GM21367 (cell line): ENCODE measurements at regions not wholly inside any gene's neighbourhood (a gene's known extent, or its start where the extent isn't known, plus 50 kb on each side); places are given as distances from the start of the nearest gene placed in this dataset.

Experiments used
- ATAC-seq: cut with Tn5 transposase; IDR thresholded peaks from one replicate; pipeline ENCODE4 v1.9.1; 2021; ENCODE audit not compliant: unreplicated experiment

DNA sequence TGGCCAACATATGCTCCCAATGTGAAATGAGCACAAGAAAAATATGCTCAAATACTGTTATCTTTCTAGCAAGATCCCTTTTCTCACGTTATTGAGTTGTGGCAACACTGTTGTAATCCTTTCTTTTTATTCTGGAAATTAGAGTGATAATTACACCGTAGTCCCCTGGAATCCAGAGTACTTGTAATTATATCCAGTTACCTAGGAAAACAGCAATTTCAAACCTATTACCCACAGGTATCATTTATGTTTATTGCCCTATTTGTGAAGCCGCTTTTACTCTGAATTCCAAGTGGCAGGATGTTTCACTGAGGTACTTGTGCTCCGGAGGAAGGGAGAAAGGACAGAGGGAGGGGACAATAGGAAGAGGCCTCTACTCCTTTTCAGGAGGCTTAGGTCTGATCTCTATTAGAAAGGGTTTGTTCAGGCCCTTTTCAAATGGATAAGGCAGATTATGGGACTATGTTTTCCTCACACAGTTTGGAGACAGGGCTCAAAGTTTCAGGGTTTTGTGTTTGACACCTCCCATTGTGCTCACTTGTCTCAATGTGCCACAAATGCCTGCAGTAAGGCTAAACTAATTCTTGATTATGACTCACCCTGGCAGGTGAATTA is 646.6 kb downstream of the TUSC7 start:
- no peak for ATAC-seq

DNA sequence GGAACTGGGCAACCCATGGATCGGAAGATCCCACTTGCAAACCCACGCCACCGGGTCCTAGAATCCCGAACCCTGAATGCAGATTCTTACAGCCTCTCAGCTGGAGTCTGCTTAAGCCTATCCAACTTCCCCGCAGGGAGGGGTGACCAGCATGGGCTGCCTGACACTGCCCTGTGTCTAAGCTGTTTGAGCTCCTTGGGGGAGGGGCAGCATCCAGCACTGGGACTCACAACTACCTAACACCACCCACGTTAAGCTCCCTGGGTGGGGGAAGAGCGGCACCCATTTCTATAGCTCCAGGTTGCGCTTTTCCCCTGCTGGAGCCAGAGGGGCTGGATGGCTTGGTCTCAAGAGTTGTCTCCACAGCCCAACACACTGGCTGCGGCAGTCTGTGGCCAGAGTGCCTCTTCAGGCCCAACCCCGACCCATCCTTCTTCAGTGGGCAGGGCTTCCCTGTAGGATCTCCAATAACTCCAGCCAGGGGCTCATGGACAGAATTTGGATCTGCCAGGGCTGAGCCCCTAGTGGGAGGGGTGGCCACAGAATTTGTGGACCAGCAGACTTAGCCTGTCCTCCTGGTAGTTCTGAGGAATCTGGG is 649.2 kb downstream of the TUSC7 start:
- no peak for ATAC-seq

DNA sequence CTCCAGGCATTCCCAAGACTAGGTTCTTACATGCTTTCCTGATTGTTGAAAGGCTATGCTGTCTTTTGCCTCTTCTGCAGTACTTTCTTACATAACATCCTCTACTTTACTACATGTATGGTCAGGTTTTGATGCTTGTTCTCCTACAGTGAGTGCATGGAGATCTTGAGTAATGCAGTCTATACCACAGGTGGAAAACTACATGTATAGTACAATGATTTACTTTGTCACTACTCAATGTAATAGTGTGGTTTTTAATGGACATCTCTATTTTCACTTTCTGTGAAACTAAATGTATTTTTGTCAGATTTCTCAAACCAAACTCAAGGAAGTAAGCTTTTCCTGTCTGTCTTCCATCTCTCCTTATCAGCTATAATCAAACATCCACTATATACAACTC is 657.0 kb downstream of the TUSC7 start:
- ATAC-seq = no peak

DNA sequence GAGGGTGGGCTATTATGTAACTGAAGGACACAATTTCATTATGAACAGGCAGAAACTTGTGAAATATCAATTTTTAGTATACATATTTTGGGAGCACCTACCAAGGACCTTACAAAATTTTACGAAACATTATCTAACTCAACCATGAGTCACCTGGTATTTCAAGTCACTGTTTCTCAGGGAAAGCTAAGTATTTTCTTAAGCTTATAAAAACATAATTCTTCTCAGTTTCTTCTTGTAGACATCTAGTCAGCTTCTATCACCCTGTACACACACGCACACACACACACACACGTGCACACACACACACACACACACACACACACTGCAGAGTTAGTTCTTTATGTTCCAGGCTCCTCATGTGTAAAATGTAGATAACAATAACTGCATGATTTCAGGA is 658.3 kb downstream of the TUSC7 start:
- ATAC-seq = no peak

DNA sequence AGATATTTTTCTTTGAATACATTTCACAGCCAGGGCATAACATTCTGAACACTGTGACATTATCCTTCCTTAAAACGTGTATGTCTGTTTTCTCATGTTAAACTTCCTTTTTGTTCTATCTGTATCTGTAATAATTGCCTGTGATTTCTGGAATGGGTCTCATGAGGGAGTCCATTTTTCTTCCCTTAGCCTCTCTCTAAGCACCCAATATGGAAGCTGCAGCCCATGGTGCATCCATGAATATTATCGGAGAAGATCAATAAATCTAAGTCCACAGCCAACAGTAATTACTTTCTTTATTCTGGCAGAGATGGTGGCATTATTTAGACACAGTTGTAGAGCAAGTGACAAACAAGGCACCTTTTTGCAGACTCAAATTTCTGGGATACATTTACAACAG is 671.1 kb downstream of the TUSC7 start:
- ATAC-seq = no peak

DNA sequence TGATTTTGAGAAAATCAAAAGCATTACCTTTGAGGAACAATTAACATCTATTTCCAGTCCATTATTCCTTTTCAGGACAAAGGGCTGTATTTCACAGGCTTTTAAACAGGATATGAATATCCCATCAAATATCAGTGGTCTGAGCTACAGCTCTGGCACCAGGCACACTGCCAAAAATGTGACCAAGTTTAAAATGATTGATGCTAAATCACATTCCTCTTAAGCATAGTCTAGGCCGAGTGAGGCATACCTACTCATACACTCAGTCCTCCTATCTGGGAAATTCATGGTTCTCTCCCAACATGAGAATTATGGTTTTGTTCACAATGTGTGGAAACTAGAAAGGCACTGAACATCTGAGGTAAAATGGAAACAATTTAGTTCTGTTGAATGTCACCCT is 683.5 kb downstream of the TUSC7 start:
- ATAC-seq = no peak

DNA sequence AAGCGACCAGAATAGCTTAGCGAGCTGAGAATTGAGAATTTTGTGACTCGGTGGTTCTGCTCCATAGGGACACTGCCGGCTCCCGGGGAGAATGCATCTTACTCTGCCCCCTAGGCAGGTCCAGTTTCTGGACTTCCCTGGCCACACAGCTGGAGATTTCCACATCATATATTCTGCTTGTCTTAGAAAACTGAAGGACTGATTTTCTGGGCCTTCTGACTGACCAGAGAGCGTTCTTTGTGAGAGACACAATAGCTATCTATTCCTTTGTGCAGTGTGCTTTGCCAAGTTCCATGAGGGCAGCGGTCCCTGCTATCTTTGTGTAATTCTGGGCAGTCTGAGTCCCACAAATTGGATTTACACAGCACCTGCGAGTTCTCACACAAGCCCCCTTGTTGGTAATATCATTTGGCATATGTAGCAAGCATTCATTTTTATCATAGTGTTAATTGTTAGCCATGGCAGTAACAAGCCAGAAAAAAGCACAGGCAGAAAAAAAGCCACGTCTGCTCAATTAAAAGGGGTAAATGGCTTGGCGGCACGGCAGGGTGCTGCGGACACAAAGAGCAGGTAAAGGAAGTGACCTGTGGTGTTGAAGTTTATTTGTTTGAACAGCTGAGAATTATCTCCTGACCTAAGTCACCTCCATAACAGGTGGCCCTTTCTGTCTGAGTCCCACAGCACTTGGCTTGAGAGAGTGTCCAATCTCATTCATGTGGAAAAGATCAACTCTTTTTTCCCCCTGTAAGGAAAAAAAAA is 688.7 kb downstream of the TUSC7 start:
- ATAC-seq = no peak

DNA sequence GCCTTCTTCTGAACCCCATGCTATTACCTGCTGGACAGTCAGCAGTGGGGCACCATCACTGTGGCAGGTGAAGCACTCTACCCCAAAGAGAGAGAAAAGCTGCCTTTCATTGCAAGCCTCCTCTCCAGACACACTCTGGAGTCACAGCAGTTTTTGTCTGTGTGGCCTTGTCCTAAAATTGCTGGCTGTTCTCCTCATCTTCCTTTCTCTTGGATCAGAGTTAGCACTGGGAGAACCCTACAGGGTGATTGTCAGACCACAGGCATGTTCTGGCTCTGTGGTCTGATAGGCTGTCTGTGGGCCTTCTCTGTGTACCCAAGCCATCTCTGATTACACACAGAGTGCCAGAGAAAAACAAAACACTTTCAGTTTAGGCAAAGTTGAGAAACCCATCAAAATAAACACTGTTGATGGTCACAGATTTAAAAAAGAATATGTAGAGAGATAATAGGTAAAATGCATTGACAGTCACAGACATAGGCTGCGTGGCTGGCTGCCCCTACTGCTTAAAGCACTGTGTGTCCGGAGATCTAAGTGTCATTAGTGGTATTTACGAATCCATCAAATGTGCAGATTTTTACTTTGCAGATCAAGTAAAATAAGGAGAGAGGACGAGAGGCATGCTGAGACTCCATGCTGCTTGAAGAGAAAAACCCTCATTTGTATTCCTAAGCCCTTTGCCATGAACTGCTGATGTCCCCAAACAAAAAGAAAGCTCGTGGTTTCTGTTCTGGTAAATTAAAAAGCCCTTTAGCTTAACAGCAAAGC is 689.9 kb downstream of the TUSC7 start:
- no peak for ATAC-seq

DNA sequence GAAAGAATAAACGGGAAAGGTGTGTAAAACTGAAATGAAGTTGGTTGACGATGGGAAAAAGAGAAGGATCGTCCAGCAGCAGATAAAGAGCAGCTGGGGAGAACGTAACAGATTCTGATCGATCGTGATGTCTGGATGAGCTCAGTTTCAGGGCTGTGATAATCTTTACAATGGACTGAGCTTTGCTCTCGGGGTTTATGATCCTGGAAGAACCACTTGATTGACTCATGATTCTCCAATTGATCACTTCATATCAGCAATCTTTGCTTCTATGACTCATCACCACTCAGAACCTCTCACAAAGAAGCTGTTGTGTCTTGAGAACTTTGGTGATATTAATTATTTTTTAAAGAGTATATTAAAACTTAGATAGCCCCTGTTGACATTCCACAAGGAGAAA is 690.7 kb downstream of the TUSC7 start:
- ATAC-seq = no peak

DNA sequence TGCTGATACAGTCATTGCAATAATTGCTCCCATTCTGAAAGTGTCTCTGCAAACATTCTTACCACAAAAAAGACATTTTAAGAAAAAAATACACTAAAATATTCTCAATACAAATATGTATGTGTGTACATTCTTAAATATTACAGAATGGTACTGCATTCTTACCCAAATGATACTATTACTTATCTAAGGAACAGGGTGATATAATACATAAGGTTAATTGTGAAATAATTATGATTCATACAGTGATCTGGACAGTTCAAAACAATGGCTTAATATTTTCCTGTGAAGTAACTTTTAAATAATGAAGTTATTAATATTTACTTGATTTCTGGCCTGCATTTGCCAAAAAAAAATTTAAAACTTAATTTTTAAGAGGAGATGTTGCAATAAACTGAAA is 694.6 kb downstream of the TUSC7 start:
- ATAC-seq = no peak

DNA sequence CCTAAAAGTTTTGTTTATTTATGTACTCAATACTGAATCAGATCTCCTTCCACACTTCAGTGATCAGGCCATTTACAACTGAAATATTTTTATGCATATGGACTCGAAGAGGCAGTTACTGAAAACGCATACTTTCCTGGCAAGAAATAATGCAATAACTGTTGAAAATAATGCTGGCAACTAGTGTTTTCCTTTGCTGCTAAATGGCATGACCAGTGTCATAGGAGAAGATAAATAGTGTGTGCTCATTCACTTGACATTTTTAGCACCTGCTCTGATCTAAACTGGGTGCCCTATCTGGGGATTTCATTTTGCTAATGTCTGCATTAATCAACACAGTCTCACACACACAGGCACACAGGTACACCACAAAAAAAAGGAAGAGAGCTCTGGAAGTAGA is 695.2 kb downstream of the TUSC7 start:
- no peak for ATAC-seq

DNA sequence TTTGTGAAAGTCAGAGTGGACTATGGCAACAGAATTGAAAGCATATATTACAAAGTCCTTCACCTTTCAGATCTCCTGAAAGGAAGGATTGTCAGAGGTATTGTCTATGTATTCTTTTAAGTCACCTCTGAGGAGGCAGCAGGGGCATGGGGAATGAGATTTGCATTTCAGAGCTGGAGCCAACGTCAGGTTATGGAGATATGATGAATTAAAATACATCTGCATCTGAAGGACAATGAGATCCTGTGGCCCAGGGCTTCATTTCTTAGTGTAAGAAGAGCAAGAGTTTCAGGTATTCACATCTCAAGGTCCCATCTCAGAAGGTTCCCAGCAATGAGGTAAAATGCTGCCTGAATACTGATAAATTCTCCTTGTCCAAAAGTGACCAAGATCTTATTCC is 695.8 kb downstream of the TUSC7 start:
- no peak for ATAC-seq

DNA sequence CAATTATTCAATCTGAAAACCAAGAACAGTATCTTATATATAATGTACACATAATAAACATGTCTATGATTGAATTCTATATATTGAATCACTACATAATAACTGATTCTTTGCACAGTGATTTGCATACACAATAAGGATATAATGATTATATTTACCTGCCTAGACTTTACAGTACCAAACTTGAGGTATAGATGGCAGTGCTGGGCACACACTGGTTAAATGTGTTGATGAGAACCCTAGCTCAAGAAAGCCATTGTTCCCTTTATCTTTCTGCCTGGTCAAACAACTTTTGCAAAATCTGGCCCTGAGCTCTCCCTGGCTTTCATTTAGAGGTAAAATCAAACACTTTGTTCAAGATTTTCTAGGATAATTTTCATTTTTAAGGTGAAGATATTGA is 697.7 kb downstream of the TUSC7 start:
- ATAC-seq = no peak

DNA sequence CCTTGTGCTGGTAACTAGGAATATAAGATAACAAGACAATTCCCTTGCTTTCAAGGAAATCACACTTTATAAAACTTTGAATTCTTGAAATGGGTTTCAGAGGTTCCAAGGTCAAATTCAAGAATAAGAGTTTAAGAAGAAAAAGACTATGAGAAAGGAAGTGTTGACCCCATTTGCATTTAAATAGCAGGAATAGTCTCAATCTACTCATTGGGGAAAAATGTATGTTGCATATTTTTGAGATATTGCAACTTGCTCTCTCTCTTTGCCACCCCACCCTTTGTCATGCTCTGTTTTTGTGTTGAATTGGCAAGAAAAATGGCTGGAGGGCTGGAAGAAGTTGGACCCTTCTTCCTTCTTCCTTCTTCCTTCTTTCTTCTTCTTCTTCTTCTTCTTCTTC is 699.2 kb downstream of the TUSC7 start:
- no peak for ATAC-seq

DNA sequence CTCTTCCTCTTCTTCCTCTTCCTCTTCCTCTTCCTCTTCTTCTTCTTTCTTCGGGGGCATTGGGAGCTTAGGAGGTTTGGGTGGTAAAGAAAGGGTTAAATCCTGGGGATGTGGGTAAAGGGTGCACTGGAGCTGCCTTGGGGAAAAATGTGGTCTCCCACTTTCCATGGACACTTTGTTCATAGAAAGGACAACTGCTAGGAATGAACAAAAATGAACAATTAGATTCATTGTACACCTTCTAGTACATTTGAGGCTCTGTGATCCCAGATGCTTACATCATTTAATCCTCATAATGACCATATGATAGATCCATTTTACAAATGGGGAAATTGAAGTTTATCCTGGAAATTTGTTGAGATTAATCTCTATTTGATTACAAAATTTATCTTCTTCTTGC is 699.7 kb downstream of the TUSC7 start:
- ATAC-seq = no peak

DNA sequence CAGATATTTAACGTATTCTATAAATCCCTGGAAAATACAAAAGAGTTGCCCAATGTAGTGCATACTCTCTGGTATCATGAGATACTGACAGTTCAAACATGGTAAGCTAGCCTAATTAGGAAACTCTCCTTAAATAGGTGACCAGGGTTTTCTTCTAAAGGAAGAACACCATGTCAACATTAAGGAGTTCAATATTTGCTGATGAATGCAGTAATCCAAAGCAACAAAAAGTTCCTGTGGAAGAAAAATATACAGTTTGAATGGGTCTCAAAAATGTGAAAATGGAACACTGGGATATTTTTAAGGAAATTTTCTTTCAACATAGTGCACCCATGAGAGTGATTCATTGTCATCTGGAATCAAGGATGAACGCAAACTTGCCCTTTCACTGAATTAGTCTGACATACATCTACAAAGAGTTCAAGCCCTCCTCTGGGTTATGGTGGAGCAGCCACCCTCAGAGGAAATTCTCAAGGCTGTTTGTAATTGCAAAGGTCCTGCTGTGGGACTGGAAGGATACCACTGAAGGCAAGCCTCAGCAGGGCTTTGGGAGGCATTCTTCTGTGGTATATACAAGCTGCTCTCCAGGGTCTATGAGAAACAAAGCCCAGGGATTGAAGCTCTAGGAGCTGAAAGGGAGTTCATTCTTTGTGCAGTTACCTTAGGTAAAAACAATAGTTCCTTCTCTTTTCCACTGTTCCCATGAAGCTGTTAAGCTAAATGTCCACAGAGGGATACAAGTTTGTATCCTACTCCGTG is 700.3 kb downstream of the TUSC7 start:
- ATAC-seq = no peak

DNA sequence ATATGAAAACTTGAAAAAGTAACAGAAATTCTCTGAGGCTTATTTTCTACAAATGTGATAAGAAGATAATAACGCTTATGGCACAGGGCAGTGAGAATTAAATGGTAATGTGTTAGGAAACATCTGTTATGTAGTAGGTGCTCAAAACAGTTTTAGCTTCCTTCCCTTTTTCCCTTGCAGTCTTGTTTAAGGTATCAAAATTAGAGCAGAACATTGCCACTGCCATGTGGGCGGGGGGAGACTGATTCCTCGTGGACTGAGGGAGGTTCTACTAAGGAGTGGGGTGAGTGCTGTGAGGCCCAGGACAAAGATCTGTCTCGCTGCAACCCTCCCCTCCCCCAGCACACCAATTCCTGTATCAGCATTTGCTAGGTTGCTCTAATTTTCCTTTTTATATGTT is 702.4 kb downstream of the TUSC7 start:
- no peak for ATAC-seq

DNA sequence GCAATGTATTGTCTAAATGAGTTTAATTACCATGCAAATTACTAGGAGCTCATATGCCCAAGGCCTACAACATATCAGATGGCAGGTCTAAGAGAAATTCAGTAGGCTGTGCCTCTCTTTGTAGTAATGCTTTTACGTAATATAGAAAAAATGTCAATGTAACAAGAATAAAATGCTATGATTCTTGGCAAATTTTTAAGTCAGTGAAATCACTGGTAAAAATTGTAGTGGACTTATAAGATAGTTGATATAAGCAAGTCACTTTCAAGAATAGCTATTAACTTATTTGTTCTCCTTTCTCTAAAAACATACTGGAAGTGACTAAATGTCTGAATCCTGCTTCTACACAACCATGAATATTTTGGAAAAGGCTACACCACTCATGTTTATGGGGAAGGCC is 707.8 kb downstream of the TUSC7 start:
- no peak for ATAC-seq

DNA sequence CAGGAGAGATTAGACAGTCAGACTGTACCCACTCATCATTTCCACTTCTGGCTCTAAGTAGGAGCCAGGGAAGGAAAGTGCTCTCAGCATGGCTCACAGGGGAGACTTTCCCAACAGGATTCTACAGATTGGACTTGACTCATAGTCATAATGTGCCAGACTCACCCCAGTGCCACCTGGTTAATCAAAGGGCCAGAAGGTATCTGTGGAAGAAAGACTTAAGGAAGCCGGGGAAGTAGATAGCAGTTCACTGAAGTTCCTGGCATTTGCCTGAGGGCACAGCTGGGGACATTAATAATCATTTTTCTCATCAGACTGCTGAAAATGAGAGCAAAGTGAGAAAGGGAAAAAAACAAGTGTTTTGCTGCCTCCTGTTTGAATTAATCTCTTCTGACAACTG is 717.5 kb downstream of the TUSC7 start:
- ATAC-seq = no peak

DNA sequence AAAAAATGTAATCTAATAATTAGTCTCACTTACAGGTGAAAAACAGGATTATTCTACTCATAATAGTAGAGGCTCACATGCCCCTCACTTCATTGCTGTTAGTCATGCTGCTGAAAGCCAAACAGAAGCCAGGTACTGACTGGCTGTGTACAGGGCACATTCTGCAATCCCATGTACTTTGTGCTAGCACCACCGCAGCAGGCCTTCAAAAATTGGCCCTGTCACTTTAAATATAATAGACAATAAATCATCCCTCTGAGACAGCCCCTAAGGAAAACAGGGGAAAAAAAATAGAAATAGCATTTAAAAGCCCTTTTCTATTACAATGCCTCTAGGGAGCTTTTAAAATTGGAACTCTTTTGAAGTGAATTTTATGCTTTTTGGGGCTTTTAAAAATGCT is 723.8 kb downstream of the TUSC7 start:
- ATAC-seq = no peak
